HL-60 (cell line): ENCODE measurements at regions not wholly inside any gene's neighbourhood (a gene's known extent, or its start where the extent isn't known, plus 50 kb on each side); places are given as distances from the start of the nearest gene placed in this dataset.
"Not testable (repeated sequence)": the region's sequence is repeated elsewhere in the genome, so short reads cannot be mapped to it uniquely, and the experiment has no call there.

Experiments
- DNase-seq, 2 experiments: peaks; one replicate each; pipeline ENCODE4 v3.0.0-alpha.2; 2010 to 2020; ENCODE audit warnings: low read depth in 1 of 2, low spot score in 1 of 2
- H3K27ac ChIP-seq: fragments of 250-450 bp; sonication (Bioruptor Pico); replicated peaks from 2 replicates; pipeline ENCODE4 v1.5.1; 2020; ENCODE audit warnings: mild to moderate bottlenecking, moderate library complexity
- H3K27me3 ChIP-seq: fragments of 250-450 bp; sonication (Bioruptor Pico); 2 replicates; pipeline ENCODE4 v1.5.1; 2021; ENCODE audit warnings: mild to moderate bottlenecking, moderate library complexity; ENCODE audit not compliant: insufficient read depth, poor library complexity, severe bottlenecking
- H3K4me3 ChIP-seq: replicated peaks from 2 replicates; pipeline ENCODE4 v1.5.1; 2011; ENCODE audit warnings: mild to moderate bottlenecking, control low read depth, low read length; ENCODE audit not compliant: insufficient read depth

GRCh38 chr9:62655705-62656104, 1465.9 kb downstream of the SPATA31A7 start:
- H3K27me3 ChIP-seq, DNase-seq, H3K27ac ChIP-seq, H3K4me3 ChIP-seq: not testable (repeated sequence)

DNA sequence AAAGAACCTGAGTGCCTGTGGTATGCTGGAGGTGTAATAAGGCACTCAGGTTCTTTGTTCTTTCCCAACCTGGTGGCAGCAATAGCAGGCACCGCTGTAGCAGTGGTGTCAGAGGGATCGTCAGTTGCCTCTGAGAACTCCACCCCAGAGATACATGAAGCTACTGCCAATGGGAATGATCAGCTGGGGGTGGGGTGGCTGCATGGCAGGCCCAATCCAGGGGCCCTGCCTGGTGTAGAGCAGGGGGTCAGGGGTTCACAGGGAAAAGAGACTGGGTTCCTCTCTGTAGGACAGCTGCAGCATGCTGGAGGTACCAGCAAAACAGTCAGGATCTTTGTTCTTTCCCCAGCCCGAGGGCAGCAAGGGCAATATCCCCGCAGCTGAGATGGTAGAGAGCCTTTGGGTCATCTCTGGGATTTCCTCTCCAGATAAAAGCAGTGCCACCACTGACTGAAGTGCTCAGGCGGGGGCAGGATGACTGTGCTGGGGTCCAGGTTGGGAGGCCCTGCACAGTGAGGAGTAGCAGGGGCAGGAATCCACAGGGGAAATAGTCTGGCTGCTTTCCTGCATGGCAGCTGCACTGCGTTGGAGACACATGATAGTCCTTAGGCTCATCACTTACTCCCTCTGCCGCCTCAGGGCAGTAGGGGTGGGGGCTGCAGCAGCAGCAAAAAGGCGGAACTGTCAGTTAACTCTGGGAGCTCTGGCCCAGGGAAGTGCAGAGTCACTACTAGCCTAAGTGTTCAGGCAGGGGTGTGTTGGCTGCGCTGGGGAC, 1473.1 kb downstream of the SPATA31A7 start:
- not testable (repeated sequence) for H3K27ac ChIP-seq, H3K4me3 ChIP-seq, H3K27me3 ChIP-seq
- DNase-seq, result peak in 1 of 2 experiments; percentile 1

GRCh38 chr9:62663512-62663911, 1473.7 kb downstream of the SPATA31A7 start:
- H3K4me3 ChIP-seq, H3K27ac ChIP-seq, H3K27me3 ChIP-seq, DNase-seq: not testable (repeated sequence)

- H3K27me3 ChIP-seq, H3K27ac ChIP-seq, DNase-seq, H3K4me3 ChIP-seq: not testable (repeated sequence)
Observed at GRCh38 chr9:62667137-62667824, 1477.4 kb downstream of the SPATA31A7 start.

DNA sequence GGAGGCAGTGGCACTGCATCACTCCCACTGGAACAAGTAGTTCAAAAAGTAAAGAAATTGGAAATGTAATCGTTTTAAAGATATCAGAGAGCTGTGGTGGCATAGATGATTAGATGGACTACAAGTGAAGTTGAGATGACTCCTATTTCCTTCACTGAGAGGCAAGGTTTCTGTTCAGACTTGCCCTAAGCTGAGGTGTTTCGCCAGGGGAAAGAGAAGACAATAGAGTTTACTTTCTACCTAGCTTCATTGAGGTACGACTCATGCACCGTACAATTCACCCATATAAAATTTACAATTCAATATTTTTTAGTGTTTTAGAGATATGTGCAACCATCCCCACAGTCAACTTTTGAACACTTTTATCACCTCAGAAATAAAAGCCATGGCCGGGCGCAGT, 1487.2 kb downstream of the SPATA31A7 start:
- H3K4me3 ChIP-seq, H3K27ac ChIP-seq, DNase-seq, H3K27me3 ChIP-seq: not testable (repeated sequence)

DNA sequence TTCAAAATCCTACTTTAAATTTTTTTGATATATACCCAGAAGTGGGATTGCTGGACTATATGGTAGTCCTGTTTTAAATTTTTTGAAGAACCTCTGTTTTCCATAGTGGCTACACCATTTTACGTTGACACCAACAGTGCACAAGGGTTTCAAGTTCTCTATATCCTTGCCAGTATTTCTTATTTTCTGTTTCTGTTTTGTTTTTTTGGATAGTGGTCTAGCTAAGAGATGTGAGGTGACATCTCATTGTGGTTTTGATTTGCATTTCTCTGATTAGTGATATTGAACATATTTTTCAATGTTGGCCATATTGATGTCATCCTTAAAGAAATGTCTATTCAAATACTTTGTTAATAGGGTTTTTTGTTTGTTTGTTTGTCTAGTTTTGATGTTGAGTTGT, 1488.5 kb downstream of the SPATA31A7 start:
- not testable (repeated sequence) for DNase-seq, H3K27me3 ChIP-seq, H3K27ac ChIP-seq, H3K4me3 ChIP-seq

DNA sequence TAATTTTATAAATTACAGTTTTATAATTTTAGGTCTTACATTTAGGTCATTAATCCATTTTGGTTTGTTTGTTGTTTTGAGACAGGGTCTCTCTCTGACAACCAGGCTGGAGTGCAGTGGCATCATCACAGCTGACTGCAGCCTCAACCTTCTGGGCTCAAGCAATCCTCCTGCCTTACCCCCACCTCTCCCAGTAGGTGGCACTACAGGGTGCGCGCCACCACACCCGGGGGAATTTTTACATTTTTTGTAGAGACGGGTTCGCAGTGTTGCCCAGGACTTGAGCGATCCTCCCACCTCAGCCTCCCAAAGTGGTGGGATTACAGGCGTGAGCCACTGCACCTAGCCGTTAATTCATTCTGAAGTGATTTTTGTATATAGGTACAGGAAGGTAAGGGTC, 1489.2 kb downstream of the SPATA31A7 start:
- H3K4me3 ChIP-seq, H3K27ac ChIP-seq: not testable (repeated sequence)

DNA sequence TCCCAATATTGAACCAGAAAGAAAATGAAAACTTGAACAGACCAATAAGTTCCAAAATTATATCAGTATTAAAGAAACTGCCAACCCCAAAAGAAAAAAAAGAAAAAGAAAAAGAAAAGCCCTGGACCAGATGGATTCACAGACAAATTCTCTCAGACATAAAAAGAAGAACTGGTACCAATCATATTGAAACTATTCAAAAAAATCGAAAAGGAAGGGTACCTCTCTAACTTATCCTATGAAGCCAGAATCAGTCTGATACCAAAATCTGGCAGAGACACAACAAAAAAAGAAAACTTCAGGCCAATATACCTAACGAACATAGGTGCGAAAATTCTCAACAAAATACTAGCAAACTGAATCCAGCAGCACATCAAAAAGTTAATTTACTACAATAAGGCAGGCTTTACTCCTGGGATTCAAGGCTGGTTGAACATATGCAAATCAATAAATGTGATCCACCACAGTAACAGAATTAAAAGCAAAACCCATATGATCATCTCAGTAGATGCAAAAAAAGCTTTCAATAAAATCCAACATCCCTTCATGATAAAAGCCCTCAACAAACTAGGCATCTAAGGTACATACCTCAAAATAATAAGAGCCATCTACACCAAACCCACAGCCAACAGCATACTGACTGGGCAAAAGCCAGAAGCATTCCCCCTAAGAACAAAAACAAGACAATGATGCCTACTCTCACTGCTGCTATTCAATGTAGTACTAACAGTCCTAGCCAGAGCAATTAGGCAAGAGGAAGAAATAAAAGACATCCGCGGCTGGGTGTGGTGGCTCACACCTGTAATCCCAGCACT, 1495.2 kb downstream of the SPATA31A7 start:
- H3K27me3 ChIP-seq, H3K27ac ChIP-seq, H3K4me3 ChIP-seq, DNase-seq: not testable (repeated sequence)

More for the DNA sequence above, 1489.2 kb downstream of the SPATA31A7 start:
- not testable (repeated sequence) for DNase-seq, H3K27me3 ChIP-seq

GRCh38 chr9:62686313-62686712, 1496.5 kb downstream of the SPATA31A7 start:
- H3K27ac ChIP-seq, H3K4me3 ChIP-seq, DNase-seq, H3K27me3 ChIP-seq: not testable (repeated sequence)

DNA sequence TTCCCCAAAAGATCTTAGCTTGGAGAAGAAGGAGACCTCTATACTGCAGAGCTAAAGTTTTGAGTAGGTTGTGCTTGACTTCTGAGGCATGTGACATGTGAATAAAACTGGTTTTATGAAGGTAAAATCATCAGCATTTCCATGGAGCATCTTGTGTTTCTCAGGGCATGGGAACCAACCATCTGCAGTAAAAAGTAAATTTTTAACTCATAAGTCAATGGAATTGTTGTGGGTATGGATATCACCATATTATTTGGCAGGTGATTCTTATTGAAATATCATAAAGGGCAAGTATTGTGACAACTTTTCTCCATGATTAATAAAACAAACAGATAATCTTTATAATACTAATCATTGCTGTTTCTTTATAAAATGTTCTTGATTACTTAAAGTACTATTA, 1503.2 kb downstream of the SPATA31A7 start:
- not testable (repeated sequence) for H3K27ac ChIP-seq, DNase-seq, H3K4me3 ChIP-seq, H3K27me3 ChIP-seq

DNA sequence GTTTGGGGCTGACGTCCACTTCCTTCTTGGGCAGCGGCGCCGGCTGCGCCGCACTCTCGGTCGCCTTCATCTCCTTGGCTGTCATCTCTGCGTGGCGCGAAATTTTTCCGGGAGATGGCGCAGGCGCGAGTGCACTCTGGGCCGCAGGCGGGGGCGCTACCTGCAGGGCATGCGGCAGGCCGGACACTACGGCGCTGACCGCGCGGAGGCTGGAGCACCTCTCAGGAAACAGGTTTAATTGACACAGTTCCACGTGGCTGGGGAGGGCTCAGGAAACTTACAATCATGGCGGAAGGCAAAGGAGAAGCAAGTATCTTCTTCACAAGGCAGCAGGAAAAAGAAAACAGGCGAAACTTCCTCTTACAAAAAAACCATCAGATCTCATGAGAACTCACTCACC, 1521.5 kb downstream of the SPATA31A7 start:
- not testable (repeated sequence) for H3K27me3 ChIP-seq, DNase-seq, H3K27ac ChIP-seq

DNA sequence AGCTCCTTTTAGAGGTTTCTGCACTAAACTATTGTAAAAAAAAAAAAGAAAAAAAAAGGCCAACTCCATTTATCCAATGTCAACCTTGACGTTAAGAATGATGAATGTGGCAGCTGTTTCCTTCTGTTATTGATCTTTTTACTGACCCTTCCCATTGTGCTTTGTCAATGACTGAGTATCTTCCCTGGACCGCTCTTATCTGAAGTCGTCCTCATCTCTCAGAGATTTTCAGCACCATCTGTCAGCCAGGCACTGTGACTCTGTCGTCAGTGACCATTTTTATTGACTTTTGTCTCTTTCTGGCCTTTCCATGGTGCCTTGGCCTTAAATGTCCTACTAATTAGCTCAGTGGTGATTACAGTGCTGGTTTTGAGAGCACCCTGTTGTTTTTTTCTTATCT, 1535.7 kb downstream of the SPATA31A7 start:
- not testable (repeated sequence) for H3K4me3 ChIP-seq, DNase-seq, H3K27ac ChIP-seq, H3K27me3 ChIP-seq

More for the DNA sequence above, 1521.5 kb downstream of the SPATA31A7 start:
- not testable (repeated sequence) for H3K4me3 ChIP-seq

DNA sequence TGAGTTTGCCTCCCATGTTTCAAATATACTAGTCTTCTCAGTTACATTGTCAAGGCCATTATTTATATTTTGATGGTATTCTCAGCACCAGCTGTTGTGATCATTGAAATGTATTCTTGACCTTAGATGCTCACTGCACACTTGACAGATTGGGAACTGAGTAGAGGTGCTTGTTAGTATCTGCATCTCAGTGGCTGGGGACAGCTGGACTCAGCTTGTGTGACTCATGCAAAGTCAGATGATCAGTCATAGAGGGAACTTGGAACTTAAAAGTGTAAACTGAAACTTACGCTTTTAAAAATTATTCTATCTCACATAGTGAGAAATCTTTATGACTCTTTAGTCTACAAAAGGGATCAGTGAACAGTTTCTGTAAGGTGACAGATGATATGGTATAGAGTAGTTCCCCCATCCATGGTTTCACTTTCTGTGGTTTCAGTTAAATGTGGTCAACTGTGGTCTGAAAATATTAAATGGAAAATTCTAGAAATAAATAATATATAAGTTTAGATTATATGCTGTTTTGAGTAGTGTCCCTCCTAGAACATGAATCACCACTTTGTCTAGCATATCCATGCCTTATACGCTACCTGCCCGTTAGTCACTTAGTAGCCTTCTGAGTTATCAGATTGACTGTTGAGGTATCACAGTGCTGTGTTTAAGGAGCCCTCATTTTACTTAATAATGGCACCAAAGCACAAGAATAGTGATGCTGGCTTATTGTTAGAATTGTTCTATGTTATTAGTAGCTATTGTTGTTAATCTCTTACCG, 1540.6 kb downstream of the SPATA31A7 start:
- H3K4me3 ChIP-seq, H3K27ac ChIP-seq, H3K27me3 ChIP-seq, DNase-seq: not testable (repeated sequence)

DNA sequence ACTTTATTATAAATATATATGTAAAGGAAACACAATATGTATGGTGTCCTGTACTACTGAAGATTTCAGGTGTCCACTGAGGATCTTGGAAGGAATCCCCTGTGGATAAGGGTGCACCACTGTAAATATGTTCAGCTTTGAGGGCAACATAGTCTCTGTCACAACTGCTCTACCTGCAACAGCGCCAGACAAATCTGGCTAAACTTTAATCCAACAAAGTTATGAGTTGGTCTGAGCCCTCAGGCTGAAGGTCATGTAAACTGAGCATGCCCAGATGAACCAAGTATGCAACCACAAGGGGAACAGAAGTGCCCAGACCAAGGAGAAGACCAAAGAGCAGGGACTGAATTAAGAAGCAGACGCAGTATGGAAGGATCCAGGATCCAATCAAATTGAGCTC, 1541.2 kb downstream of the SPATA31A7 start:
- not testable (repeated sequence) for H3K27me3 ChIP-seq, H3K27ac ChIP-seq, H3K4me3 ChIP-seq, DNase-seq
